ENCODE measurements at regions not wholly inside any gene's neighbourhood (a gene's known extent, or its start where the extent isn't known, plus 50 kb on each side); places are given as distances from the start of the nearest gene placed in this dataset.

GRCh38 chr7:69342154-69342884 is 256.0 kb upstream of the AUTS2 start:
- TF ChIP-seq POLR2A (IDR thresholded peaks at IDR 0.05) = no peak
- no peak for TF ChIP-seq EP300 (IDR thresholded peaks at IDR 0.05)
- no peak for TF ChIP-seq CTCF (IDR thresholded peaks at IDR 0.05)

Measured in gastroesophageal sphincter (tissue), 3 donors.